Muscle layer of duodenum (tissue), 2 donors: ENCODE measurements at regions not wholly inside any gene's neighbourhood (a gene's known extent, or its start where the extent isn't known, plus 50 kb on each side); places are given as distances from the start of the nearest gene placed in this dataset.

Source experiments
- H3K27ac ChIP-seq: one replicate; pipeline ENCODE4 v1.7.0; 2013; ENCODE audit warnings: mild to moderate bottlenecking, low read length
- H3K27me3 ChIP-seq: one replicate; pipeline ENCODE4 v1.7.0; 2013; ENCODE audit warnings: low read depth, mild to moderate bottlenecking, control low read depth, low read length
- H3K36me3 ChIP-seq, 2 donors: one replicate each; pipeline ENCODE4 v1.7.0; 2013; ENCODE audit warnings: low read length in 2 of 2, control low read depth in 1 of 2, mild to moderate bottlenecking in 1 of 2; ENCODE audit not compliant: insufficient read depth in 2 of 2, control insufficient read depth in 1 of 2
- H3K4me1 ChIP-seq, 2 donors: one replicate each; pipeline ENCODE4 v1.7.0; 2013; ENCODE audit warnings: low read length in 2 of 2, mild to moderate bottlenecking in 2 of 2, control low read depth in 1 of 2, moderate library complexity in 1 of 2; ENCODE audit not compliant: insufficient read depth in 2 of 2, control insufficient read depth in 1 of 2
- H3K4me3 ChIP-seq, 2 donors: one replicate each; pipeline ENCODE4 v1.7.0; 2013; ENCODE audit warnings: low read length in 2 of 2, low read depth in 1 of 2, mild to moderate bottlenecking in 1 of 2
- H3K9me3 ChIP-seq, 2 donors: one replicate each; pipeline ENCODE4 v1.7.0; 2013; ENCODE audit warnings: low read length in 2 of 2, control low read depth in 1 of 2, mild to moderate bottlenecking in 1 of 2; ENCODE audit not compliant: control insufficient read depth in 1 of 2
- donor health status: healthy.

- Histone ChIP-seq H3K36me3 (no peaks in the 10 kb centered on the region), H3K4me1 (no peaks in the 10 kb centered on the region), H3K4me3 (no peak overlapping the region), H3K27ac (no peak overlapping the region), H3K9me3 (no peaks in the 10 kb centered on the region), H3K27me3 (peaks cover 8% of the 10 kb centered on the region)
Measured at GRCh38 chr10:131652438-131653139, 248.2 kb upstream of the PPP2R2D start.

- H3K36me3 ChIP-seq = no peaks in the 10 kb centered on the region
- no peaks in the 10 kb centered on the region for H3K9me3 ChIP-seq
- no peak overlapping the region for H3K4me3 ChIP-seq
- no peak overlapping the region for H3K27ac ChIP-seq
- H3K4me1 ChIP-seq = no peaks in the 10 kb centered on the region
- H3K27me3 ChIP-seq = peaks cover 8% of the 10 kb centered on the region
Measured at GRCh38 chr10:131653140-131653539, 247.7 kb upstream of the PPP2R2D start.

DNA sequence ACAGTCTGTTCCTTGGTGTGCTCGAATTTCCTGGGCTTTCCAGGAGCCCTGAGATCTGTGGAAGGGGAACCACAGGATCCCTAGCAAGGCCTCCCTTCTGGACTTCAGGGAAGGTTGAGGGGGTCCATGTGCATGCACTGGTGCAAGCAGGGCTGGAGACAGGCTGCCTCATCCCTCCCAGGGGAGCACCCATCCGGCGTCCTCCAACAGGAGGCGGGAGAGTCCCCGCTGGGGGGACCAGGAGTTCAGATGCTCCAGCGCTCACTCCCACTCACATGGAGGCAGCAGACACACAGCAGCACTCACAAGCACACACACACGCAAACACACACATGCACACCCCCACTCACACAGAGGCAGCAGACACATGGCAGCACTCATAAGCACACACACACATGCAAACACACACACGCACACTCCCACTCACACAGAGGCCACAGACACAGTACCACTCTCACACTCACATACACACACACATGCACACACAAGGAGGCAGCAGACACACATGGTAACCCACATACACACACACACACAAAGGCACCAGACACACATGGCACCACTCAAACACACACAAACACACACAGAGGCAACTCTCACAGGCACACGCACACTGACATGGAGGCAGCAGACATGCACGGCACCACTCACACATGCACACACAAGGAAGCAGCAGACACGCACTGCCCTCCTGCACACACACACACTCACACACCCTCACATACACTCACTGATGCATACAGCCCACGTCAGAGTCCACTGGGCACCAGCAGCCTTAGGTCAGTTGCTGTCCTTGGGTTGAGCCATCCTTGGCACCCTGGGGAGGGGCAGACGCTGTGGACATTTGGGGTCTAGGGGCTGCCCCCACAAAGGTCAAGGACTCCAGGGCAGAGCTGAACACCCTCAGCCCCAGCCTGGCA lies 247.0 kb upstream of the PPP2R2D start:
- Histone ChIP-seq H3K4me3 (no peak overlapping the region), H3K27me3 (peaks cover 8% of the 10 kb centered on the region), H3K27ac (no peak overlapping the region), H3K36me3 (no peaks in the 10 kb centered on the region), H3K4me1 (no peaks in the 10 kb centered on the region), H3K9me3 (no peaks in the 10 kb centered on the region)

DNA sequence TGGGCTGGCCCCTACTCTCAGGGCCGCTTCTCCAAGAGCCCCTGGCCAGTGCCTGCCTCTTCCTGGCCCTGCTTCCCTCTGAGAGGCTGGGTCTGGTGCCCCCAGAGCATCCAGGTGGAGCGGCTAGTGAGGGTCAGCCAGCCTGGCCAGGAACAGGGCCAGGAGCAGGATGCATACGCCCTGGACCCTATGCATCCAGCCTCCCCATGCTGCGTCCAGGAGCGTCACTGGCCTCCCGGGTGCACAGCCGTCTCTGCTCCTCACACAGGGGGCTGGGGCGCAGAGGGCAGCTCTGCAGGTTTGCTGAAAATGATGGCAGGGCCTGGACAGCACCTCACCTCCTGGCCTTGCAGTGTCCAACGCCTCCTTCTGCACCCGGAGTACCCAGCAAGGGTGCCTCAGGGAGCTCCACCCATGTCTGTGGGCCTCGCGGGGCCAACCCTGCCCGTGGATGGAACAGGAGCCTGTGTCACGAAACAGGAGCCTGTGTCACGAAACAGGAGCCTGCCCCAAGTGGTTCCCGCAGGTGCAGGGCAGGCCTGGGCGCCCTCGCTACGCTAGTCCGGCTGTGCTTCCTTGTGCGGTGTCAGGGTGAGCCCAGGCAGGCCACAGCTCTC lies 246.2 kb upstream of the PPP2R2D start:
- no peaks in the 10 kb centered on the region for H3K9me3 ChIP-seq
- H3K4me1 ChIP-seq = no peaks in the 10 kb centered on the region
- H3K27me3 ChIP-seq = peaks cover 8% of the 10 kb centered on the region
- H3K4me3 ChIP-seq = no peak overlapping the region
- no peak overlapping the region for H3K27ac ChIP-seq
- no peaks in the 10 kb centered on the region for H3K36me3 ChIP-seq

GRCh38 chr10:131655101-131655849 lies 245.5 kb upstream of the PPP2R2D start:
- Histone ChIP-seq H3K27ac (no peak overlapping the region), H3K36me3 (no peaks in the 10 kb centered on the region), H3K4me3 (no peak overlapping the region), H3K27me3 (peaks cover 8% of the 10 kb centered on the region), H3K4me1 (no peaks in the 10 kb centered on the region), H3K9me3 (peaks cover 0 to under 1% of the 10 kb centered on the region in 2 donors)

- H3K27ac ChIP-seq = no peak overlapping the region
- peaks cover 8% of the 10 kb centered on the region for H3K27me3 ChIP-seq
- no peaks in the 10 kb centered on the region for H3K36me3 ChIP-seq
- H3K4me3 ChIP-seq = no peak overlapping the region
- peaks cover 0 to 6% of the 10 kb centered on the region in 2 donors for H3K9me3 ChIP-seq
- H3K4me1 ChIP-seq = no peaks in the 10 kb centered on the region
Measured at GRCh38 chr10:131656009-131656408, 244.8 kb upstream of the PPP2R2D start.

- Histone ChIP-seq H3K4me3 (no peak overlapping the region), H3K4me1 (no peaks in the 10 kb centered on the region), H3K36me3 (no peaks in the 10 kb centered on the region), H3K9me3 (peaks cover 0 to 6% of the 10 kb centered on the region in 2 donors), H3K27me3 (peaks cover 8% of the 10 kb centered on the region), H3K27ac (no peak overlapping the region)
Measured at GRCh38 chr10:131656431-131656841, 244.4 kb upstream of the PPP2R2D start.

DNA sequence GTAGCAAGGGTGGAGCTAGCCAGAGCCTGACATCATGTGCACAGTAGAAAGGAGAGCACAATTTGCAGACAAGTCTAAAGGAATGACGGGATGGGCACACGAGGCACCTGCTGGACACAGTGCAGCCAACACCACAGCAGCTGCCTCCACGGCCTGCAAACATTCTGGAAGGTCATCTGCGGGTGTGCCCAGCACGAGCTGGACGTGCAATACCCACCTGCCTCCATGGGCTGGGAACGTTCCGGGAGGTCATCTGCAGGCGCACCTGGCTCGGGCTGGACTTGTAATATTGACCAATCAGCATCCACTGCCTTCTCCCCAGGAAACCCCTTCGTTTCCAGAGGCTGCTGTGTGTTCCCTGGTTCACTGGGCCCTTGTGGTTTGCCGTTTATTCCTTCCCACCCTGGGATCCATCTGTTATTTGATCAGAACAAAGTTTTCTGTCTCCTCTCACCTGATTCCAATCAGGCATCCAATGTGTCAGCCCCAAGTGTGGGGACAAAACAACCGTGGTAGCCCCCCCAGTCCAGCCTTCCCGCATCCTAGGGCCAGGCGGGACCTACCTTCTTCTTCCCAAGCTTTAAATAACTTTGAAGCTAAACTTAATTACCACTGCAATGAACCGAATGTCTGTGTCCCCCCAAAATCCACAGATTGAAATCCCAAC lies 243.4 kb upstream of the PPP2R2D start:
- Histone ChIP-seq H3K36me3 (no peaks in the 10 kb centered on the region), H3K9me3 (peaks cover 0 to 6% of the 10 kb centered on the region in 2 donors), H3K27me3 (peaks cover 3% of the 10 kb centered on the region), H3K4me3 (no peak overlapping the region), H3K4me1 (no peaks in the 10 kb centered on the region), H3K27ac (no peak overlapping the region)

GRCh38 chr10:131657985-131658330 lies 242.8 kb upstream of the PPP2R2D start:
- Histone ChIP-seq H3K27ac (no peak overlapping the region), H3K9me3 (peaks cover 0 to 6% of the 10 kb centered on the region in 2 donors), H3K27me3 (no peaks in the 10 kb centered on the region), H3K4me3 (no peak overlapping the region), H3K36me3 (no peaks in the 10 kb centered on the region), H3K4me1 (no peaks in the 10 kb centered on the region)

GRCh38 chr10:131658476-131659110 lies 242.2 kb upstream of the PPP2R2D start:
- peaks cover 0 to 6% of the 10 kb centered on the region in 2 donors for H3K9me3 ChIP-seq
- no peaks in the 10 kb centered on the region for H3K27me3 ChIP-seq
- no peaks in the 10 kb centered on the region for H3K4me1 ChIP-seq
- no peak overlapping the region for H3K4me3 ChIP-seq
- no peak overlapping the region for H3K27ac ChIP-seq
- H3K36me3 ChIP-seq = no peaks in the 10 kb centered on the region
